Activated T-helper 9 cell treated with anti-CD3 and anti-CD28 coated beads, Interleukin-2, amount 50 U/mL, for 16 hours (primary cell): ENCODE measurements at regions not wholly inside any gene's neighbourhood (a gene's known extent, or its start where the extent isn't known, plus 50 kb on each side); places are given as distances from the start of the nearest gene placed in this dataset.
"Not testable (repeated sequence)": the region's sequence is repeated elsewhere in the genome, so short reads cannot be mapped to it uniquely, and the experiment has no call there.

Experiments used
- DNase-seq: peaks from one replicate; pipeline ENCODE4 v3.0.0-alpha.2; 2020; ENCODE audit warnings: low read depth

DNA sequence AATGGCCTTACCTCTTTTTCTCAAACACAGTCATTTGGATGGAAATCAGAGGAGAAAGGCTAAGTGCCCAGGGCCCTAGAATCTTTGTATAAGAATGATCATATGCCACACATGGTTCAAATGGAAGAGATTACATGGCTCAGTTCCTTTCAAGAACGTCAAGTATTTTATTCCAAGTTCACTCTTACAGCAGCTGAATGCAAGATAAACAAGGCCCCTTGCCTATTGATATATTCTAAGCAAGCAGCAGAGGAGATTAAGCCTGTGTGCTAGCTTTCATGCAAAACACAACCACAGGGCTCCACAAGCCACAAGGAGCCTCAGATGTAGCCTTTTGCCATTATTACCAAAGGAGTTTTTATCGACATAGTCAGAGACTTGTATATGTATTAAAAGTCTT, 55.3 kb upstream of the SLCO6A1 start:
- DNase-seq, result no peak

DNA sequence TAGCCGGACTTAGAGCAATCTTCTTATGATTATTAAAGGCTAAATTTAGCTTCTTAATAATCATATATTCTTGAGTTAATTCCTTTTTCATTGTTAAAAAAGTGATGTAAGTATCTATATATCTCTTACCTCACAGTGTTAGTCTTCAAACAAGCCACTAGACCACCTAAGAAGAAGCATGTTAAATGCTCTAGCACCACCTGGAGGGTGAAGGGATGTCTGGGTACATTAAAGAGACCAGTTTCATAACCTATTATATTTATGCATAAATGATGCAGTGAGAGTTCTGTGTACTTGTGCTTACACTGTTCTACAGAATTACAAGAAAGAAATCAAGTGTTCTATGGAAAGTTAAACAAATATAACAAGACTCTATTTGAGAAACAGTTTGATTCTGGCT, 55.9 kb upstream of the SLCO6A1 start:
- DNase-seq, result no peak

DNA sequence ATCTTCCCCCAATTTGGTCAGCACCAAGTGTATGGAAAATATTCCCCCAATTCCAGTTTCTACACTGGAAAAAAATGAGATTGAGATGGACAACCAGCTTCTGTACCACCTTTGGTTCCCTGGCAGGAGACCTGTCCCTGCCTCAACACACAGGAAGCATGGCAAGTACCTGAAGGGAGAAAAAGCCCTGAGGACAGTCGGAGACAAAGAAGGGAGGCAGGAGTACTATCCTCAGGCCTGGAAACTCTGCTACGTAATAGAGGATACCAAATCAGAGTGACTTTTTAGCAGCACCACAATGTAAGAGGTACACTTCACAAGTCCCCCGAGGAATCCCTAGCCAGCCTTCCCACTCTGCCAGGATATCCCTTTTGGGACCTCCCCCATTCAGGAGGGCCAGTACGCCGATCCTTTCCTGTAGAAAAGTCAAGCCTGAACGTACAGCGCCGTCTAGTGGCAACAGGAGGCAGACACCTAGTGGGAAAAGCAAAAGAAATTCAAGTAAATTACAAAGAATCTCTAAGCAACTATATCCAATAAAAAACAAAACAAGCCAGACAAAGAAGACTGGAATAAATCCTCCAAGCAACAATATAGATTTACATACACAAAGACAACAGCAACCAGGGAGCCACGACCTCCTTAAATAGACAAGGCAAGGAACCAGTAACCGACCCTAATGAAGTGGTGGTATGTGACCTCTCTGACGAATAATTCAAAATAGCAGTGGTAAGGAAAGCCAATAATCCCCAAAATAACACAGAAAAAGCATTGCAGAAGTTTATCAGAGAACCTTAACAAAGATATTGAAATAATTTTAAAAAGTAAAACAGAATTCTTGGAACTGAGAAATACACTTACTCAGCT, 63.3 kb upstream of the SLCO6A1 start:
- DNase-seq, result no peak

DNA sequence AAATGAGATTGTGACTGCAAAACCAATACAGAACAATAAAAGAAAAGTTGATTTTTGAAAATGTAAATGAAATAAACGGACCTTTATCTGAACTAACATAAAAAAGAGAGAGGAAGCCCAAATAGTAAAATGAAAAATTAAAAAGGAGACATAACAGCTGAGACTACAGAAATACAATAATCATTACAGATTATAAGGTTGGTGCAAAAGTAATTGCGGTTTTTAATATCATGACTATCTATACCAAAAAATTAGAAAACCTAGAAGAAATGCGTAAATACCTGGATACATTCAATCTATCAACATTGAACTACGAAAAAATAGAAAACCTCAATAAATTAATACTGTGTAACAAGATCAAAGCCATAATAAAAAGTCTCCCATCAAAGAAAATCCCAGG, 71.9 kb upstream of the SLCO6A1 start:
- no peak for DNase-seq

DNA sequence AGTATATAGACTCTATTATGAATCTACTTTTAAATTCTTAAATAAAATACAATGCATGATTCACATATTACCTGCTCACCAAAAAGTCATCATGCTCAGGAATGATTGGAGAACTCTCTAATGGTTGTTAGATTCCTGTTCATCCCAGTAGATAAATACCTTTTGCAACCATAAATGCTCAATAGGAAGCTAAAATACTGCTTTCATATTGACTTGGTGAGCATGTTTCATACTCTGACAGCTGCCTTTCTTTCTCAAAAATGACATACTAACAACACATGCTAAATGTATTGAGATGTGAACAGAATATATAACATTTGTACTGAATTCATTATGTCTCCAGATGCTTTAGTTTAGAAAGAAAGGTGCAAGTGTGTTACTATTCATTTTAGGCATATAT, 79.6 kb upstream of the SLCO6A1 start:
- no peak for DNase-seq

DNA sequence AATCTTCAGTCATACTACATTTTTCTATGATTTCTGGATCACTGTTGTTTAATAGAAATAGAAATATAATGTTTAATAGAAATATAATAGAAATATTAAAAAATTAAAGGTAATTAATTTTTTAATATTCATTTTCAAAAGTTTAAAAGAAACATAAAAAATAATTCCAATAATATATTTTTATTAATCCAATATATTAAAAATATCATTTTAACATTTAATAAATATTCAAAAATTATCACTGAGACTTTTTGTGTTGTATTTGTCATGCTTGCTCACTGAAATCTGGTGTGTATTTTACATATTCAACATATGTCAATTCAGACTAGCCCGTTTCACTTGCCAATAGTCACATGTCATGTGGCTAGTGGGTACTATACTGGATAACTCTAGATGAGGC, 80.6 kb upstream of the SLCO6A1 start:
- no peak for DNase-seq

DNA sequence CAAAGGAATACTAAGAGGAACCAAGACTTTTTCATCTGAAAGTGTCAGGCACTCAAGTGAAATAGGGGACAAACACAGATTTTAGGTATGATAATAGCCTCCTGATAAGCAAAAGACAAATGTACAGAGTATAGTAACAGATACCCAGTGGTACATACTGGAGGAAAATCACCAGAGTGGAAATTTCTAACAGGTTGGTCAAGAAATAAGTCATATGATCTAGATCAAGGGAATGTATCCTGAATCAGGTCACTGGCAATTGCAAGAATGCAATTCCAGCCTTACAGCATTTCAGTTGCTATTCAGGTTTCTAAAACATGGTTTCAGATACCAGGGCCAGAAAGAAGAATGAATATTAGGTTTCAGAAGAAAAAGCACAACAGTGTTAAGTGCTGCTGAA, 82.2 kb upstream of the SLCO6A1 start:
- DNase-seq, result no peak

DNA sequence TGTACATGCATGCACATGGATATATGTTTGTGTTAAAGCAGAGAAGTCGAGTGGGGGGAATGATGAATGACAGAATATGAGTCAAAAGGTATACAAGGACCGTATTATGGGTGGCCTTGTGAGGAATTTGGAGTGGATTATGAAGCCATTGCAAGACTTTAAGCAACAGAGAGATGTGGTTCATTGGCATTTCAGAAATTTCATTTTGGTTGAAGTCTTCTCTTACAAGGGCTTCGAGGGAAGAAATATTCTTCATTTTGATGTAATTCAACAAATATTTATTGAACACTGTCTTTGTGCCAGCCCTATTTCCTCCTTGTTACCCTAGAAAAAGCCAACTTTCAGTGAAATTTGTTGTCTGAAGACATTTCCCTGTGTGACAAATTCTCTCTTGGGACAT, 83.9 kb upstream of the SLCO6A1 start:
- DNase-seq, result no peak

DNA sequence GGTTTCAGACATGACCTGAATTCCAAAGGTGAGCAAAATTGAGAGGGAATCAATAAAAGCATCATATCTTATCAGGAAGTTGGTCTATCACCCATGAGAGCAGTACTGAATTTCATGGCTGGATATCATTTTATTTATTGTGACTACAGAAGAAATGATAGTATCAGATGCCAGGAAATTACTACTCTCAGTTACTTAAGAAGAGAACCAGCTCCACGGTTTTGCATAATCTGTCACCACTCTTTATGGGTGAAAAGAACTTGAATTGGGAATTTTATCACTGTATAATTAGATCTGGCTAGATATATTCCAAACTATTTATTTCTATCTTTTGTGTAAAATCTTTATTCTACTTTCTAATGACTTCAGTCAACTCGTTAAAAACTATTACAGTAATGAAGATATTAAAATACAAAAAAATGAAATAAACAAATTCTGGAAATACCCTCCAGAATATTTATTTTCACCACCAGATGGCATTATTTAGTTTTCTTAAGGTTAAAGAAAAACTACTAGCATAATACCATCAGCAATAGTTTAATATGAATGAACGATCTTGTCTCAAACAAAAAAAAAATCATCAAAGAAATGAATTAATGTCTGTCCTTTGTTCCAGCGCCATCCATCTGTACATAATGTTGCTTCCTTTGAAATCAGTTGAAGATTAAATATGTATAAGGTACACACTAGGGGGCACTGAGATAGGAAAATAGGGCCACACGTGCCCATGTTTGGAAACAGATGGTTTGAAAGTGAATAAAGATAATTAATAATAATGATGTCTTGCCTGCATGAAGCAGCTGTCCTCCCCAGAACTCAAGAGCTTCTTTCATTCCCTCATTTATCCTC, 84.7 kb upstream of the SLCO6A1 start:
- no peak for DNase-seq

DNA sequence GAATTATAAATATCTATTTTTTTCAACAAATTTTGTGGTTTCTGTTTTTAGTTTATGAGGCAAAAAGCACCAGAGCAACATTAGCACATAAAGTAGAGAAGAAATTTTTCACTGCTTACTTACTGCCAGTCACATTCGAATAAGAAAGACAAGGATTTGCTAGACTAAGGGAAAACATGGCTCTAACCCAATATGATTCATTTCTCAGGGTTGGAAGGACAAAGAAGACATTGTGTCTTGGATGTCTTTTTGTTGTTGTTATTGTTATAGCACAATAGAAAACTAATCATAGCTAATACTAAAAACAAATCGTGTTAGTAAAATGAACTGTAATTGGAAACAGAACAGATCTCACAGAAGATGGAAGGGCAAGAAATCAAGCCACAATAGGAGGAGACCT, 90.9 kb upstream of the SLCO6A1 start:
- no peak for DNase-seq

DNA sequence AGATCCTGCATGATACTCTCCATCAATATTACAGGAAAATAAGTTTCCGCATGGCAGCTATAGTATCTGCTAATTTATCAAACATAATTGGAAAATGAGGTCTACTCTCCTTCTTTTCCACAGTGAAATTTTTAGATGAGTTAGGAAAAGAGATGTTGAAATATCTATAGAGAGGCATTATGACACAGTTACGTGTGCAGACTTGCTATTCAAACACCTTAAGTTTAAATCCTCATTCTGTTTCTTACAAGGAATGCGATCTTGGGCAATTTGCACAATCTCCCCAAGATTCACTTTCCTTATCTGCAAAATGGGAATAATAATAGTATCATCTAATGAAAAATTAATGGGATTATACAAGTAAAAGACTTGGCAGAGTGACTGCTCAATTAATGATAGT, 91.7 kb upstream of the SLCO6A1 start:
- no peak for DNase-seq

DNA sequence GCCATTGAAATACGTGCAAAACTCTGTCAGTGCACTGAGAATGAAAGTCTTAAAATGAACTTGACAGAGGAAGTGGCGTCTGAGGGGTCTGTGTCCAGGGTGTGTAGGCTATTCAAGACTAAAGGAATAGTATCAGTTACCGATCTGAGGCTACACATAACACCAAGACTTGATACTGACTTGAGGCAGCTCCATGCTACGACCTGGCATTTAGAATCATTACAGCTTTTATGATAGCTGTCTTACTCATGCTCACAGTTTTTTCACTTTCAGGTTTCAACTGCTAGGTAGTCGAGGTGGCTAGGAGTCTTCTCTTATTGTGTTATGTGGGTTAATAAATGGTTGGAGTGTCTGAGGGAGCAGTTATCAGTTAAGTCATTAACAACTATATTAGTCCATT, 92.8 kb upstream of the SLCO6A1 start:
- DNase-seq, result no peak

DNA sequence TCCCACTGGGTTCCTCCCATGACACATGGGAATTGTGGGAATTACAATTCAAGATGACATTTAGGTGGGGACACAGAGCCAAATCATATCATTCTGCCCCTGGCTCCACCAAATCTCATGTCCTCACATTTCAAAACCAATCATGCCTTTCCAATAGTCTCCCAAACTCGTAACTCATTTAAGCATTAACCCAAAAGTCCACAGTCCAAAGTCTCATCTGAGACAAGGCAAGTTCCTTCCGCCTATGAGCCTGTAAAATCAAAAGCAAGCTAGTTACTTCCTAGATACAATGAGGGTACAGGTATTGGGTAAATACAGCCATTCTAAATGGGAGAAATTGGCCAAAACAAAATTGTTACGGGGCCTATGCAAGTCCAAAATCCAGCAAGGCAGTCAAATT, 93.8 kb upstream of the SLCO6A1 start:
- not testable (repeated sequence) for DNase-seq

DNA sequence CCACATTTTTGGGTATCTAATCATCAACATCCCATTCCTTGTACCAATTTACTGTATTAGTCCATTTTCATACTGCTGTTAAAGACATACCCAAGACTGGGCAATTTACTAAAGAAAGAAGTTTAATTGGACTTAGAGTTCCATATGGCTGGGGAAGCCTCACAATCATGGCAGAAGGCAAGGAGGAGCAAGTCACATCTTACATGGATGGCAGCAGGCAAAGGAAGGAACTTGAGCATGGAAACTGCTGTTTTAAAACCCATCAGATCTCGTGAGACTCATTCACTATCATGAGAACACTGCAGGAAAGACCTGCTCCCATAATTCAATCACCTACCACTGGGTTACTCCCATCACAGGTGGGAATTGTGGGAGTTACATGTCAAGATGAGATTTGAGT, 95.4 kb upstream of the SLCO6A1 start:
- DNase-seq, result no peak

DNA sequence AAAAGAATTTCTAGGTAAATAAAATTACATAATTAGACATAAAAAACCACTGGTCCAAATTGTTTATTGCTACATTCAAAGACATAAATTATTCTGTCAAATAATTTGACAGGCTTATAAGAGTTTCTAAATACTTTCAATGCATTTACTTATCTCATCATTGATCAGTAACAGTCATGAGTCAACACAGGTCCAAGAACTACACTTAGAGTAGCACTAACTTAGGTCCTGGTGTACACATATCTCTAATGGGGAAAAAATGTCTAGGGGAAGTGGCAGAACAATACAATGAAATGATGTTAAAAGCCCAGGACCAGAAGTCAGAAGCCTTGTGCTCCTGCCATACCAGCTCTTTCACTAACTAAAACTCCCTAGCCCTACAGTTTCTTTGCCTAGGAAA, 96.5 kb upstream of the SLCO6A1 start:
- DNase-seq, result no peak

DNA sequence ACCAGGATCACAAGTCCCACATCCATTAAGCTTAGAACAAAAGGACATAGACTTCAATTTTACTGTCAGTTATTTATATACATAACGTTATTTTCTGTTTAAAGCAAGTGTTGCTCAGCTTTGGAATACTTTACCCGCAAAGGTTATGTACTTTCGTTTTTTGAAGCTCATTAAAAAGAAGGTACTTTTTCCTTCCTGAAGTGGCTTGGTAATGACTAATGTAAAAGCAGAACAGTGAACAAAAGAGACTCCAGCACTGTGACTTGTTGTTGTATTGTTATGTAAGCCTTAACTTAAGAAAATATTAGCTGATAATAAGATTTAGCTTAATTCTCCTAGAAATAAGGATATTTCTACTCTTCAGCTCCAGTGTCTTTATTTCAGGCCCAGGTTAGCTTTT, 97.3 kb upstream of the SLCO6A1 start:
- no peak for DNase-seq

DNA sequence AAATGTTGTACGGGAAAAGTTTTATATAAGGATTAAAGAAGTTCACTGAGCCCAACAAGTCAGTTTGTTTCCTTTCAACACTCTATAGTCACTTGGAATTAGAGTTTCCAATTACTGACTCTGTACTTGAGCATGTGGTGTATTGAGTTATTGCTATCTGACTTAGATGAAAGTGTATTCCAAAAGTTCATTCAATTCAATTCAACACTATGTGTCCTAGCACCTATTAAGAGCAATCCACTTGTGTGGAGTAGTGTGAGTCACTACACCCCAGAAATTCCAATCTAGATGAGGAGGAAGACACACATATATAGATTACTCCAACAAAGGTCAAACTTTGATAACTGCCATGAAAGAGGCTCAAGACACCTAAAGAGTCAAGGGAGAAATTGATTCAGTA, 98.2 kb upstream of the SLCO6A1 start:
- no peak for DNase-seq

DNA sequence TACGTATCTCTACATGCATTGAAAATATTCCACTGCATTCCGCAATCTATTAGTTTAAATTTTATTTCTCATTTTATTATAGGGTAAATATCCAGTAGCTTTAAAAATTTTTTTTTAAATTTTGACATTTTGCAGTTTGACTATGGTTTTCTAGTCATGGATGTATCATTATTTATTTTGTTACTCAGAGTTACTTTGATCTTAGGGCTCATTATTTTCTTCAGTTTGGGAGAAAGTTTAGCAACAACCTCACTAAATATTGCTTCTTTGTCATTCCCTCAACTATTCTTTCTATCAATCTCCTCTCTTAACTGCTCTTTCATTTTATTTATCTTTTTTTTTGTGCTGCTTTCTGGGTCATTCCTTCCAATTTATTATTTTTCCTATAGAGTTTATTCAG, 100.5 kb upstream of the SLCO6A1 start:
- no peak for DNase-seq

DNA sequence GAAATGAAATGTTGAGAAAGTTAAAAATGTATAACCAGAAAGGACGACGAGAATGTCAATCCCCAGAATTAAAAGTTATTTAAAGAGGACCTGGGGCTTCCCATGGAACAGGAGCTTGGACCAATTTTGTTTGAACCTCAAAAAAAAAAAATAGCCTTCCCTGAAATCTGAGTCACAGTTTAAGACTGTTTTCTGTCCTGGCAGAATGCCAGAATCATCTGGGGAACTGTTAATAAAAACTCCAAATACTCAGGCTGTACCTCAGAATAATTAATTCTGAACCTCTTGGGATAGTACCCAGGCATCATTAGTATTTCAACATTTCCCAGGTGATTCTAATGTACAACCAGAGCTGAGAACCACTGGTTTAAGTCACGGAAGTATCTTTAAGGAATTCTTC, 102.2 kb upstream of the SLCO6A1 start:
- DNase-seq, result no peak

DNA sequence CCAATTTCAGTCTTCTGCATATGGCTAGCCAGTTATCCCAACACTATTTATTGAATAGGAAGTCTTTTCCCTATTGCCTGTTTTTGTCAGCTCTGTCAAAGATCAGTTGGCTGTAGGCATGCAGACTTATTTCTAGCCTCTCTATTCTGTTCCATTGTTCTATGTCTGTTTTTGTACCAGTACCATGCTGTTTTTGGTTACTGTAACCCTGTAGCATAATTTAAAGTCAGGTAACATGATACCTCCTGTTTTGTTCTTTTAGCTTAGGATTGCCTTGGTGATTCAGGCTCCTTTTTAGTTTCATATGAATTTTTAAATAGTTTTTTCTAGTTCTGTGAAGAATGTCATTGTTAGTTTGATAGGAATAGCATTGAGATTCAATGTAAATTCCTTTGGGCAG, 104.9 kb upstream of the SLCO6A1 start:
- no peak for DNase-seq

DNA sequence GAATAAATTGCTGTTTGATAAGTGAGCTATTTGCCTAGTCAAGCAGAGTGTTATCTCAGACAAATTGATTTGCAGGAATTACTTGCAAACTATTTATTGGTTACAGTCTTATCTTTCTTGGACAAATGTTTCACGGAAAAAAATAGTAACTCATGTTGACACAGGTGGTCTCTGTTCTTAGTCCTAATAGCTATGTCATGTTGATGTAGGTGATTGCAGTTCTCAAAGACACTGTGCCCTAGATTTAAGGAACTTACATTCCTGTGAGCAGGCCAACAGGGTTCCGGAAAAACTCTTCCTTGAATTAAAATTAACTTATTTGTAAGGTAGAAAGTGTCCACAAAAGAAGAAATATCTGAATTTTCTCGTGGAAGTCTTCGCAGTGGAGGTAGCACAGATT, 109.6 kb upstream of the SLCO6A1 start:
- no peak for DNase-seq

DNA sequence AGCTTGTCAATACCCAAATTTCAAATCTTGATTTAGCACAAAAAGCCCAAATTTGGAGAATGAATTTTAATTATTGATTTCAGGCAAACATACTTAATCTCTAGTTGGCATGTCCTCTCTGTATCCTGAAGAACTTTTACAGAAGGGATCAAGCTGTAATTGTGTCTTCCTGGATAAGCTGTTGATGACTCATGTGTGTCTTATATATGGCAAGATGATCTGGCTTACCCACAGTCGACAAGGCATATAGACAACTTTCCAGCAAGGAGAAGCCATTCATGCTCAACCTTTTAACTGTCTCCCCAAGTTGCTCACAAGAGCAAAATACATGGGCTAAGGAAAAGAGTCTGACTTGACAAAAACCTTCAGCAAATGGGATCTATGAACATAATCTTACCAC, 112.5 kb upstream of the SLCO6A1 start:
- no peak for DNase-seq

DNA sequence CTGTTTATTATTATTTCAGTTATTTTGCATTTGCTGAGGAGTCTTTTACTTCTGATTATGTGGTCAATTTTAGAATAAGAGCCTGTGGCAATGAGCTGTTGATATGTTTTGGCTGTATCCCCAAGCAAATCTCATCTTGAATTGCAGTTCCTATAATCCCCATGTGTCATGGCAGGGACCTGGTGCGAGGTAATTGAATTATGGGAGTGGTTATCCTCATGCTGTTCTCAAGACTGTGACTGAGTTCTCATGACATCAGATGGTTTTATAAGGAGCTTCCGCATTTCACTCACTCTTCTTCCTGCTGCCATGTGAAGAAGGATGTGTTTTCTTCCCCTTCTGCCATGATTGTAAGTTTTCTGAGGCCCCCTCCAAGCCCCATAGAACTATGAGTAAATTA, 114.9 kb upstream of the SLCO6A1 start:
- DNase-seq, result no peak
